Activated naive CD4-positive, alpha-beta T cell treated with anti-CD3 and anti-CD28 coated beads for 36 hours (primary cell): ENCODE measurements at regions not wholly inside any gene's neighbourhood (a gene's known extent, or its start where the extent isn't known, plus 50 kb on each side); places are given as distances from the start of the nearest gene placed in this dataset.

Experiments
- CTCF ChIA-PET: fragments of 350-600 bp; sonication (Branson Sonifier 250); formaldehyde crosslinking; loops from one replicate; lab custom pipeline; 2021; ENCODE audit warnings: antibody characterized with exemption; lab: Charles Lee
- DNase-seq: peaks from one replicate; pipeline ENCODE4 v3.0.0-alpha.2; 2020
- H3K27ac Mint-ChIP-seq: one replicate; pipeline ENCODE4 v1.8.0; 2021; ENCODE audit warnings: mild to moderate bottlenecking, mixed read lengths
- H3K27me3 Mint-ChIP-seq: one replicate; pipeline ENCODE4 v1.8.0; 2021; ENCODE audit warnings: low read depth, mixed read lengths
- H3K36me3 Mint-ChIP-seq: one replicate; pipeline ENCODE4 v1.8.0; 2021; ENCODE audit warnings: low read depth, mixed read lengths
- H3K4me1 Mint-ChIP-seq: one replicate; pipeline ENCODE4 v1.8.0; 2021; ENCODE audit warnings: low read depth, mixed read lengths
- H3K4me3 Mint-ChIP-seq: one replicate; pipeline ENCODE4 v1.8.0; 2021; ENCODE audit warnings: mild to moderate bottlenecking, moderate library complexity, mixed read lengths
- H3K9me3 Mint-ChIP-seq: one replicate; pipeline ENCODE4 v1.8.0; 2021; ENCODE audit warnings: mixed read lengths
- intact Hi-C: fragments of 100-400 bp; cut with micrococcal nuclease; formaldehyde crosslinking; loops from one replicate; pipeline ENCODE4 v1.15.1; 2023

DNA sequence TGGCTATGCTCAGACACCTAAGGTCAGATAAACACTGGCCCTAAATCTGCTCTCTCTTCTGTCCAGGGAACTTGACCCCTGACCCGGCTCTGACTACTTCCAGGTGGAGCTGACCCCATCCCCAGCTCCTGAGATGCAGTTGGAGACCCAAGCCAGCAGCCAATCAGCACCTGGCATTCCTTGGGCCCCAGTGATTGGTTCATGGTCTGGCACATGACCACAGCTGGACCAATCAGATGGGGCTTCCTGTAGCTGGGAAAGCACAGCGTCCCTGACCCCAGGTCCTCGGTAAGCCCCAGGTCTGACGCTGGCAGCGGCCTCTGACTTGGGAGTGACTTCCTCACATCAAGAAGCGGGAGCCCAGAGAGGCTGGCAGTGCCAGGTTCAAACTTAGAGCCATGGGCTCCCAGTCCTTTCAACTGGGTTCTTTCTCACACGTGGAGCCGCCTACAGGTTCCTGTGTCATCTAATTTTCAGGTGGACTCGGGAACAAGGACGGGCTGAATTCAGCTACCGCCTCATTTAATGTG, 915.4 kb upstream of the TMEM132C start:
- no peak for DNase-seq
- CTCF ChIA-PET, result no interaction called here
- Mint-ChIP-seq H3K27me3 (peaks cover 7% of the 10 kb centered on the region), H3K4me3 (no peak overlapping the region), H3K4me1 (no peaks in the 10 kb centered on the region), H3K9me3 (peaks cover 10% of the 10 kb centered on the region), H3K27ac (no peak overlapping the region), H3K36me3 (no peaks in the 10 kb centered on the region)
- intact Hi-C loops, result no loop called here

DNA sequence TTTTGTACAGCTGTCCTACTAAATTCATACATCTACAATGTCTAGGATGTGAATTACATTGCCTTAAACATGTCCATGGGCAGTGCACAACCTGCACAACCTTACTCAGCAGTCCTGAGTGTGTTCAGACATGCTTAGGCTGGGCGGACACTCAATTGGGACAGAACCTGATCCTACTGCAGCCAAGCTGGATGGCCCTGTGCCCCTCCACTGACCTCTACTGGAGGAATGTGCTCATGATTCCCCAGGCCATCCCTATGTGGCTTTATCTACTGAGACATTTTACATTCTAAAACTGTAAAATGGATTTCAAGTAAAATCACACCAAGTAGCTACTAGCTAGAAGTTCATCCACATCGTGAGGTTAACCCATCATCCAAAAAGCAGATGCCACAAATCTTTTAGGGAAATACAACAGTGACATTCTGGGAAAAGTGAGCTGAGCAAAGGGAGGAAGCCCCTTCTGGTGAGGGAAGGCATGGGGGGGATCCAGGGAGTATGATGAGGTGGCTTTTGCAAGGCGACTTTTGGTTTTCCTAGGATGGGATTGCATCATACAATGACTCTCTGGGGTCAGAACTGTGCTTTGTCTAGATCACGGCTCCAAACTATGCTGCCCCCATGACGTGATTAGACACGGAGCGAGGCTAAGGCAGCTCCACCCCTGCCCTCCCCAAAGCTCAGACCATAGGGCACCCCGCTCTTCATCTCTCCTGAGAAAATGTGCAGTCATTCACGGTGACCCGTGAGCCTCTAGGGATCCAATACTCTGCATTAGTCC, 911.7 kb upstream of the TMEM132C start:
- Mint-ChIP-seq H3K4me1 (no peaks in the 10 kb centered on the region), H3K36me3 (no peaks in the 10 kb centered on the region), H3K4me3 (no peak overlapping the region), H3K9me3 (peaks cover 4% of the 10 kb centered on the region), H3K27ac (no peak overlapping the region), H3K27me3 (peaks cover 7% of the 10 kb centered on the region)
- intact Hi-C loops, result no loop called here
- no peak for DNase-seq
- CTCF ChIA-PET, result interaction anchor here (1.2 kb wide), 1 partner anchor 246 kb away, joined by 6 read pairs; no protein-coding TSS in a partner anchor

DNA sequence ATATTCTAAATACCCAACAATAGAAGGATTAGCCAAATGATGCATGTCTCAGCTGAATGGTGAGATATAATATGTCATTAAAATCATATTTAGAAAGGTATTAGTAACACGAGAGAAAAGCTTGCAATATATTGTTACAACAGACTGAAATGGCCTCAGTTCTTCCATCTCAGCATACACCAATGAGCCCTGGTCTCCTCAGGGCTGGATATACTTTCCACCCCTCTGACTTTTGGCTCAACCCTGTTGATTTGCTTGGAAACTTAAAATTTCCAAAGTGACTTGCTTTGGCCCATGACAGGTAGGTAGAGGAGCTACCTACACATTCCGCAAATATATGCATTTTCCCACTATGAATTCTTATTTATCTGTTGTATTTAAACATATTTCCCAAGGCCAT, 908.1 kb upstream of the TMEM132C start:
- H3K4me1 Mint-ChIP-seq, result no peaks in the 10 kb centered on the region
- H3K36me3 Mint-ChIP-seq, result no peaks in the 10 kb centered on the region
- no peaks in the 10 kb centered on the region for H3K9me3 Mint-ChIP-seq
- no peak overlapping the region for H3K27ac Mint-ChIP-seq
- intact Hi-C loops, result no loop called here
- peaks cover 7% of the 10 kb centered on the region for H3K27me3 Mint-ChIP-seq
- CTCF ChIA-PET, result interaction anchor here (0.7 to 1.1 kb wide), 2 partner anchors 66 to 79 kb away, joined by 3 read pairs; no protein-coding TSS in a partner anchor
- DNase-seq, result no peak
- H3K4me3 Mint-ChIP-seq, result no peak overlapping the region

DNA sequence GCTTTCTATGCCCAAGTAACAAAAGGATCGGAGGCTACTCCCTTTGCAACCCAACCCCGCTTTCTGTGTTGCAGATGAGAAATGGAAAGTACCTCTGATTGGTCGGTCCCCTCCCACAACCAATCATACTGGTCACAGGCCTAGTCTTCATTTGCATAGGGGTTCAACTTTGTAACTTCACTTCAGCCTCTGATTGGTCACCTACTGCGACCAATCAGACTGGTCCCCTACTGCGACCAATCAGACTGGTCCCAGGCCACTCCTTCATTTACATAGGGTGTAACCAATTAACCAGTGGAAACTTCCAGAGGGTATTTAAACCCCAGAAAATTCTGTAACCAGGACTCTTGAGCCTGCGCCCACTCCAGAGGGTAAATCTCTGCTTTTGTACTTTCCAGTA, 906.4 kb upstream of the TMEM132C start:
- H3K9me3 Mint-ChIP-seq, result no peaks in the 10 kb centered on the region
- no peaks in the 10 kb centered on the region for H3K36me3 Mint-ChIP-seq
- CTCF ChIA-PET, result no interaction called here
- intact Hi-C loops, result no loop called here
- H3K27ac Mint-ChIP-seq, result no peak overlapping the region
- DNase-seq, result no peak
- no peaks in the 10 kb centered on the region for H3K4me1 Mint-ChIP-seq
- no peak overlapping the region for H3K4me3 Mint-ChIP-seq
- H3K27me3 Mint-ChIP-seq, result peaks cover under 1% of the 10 kb centered on the region

DNA sequence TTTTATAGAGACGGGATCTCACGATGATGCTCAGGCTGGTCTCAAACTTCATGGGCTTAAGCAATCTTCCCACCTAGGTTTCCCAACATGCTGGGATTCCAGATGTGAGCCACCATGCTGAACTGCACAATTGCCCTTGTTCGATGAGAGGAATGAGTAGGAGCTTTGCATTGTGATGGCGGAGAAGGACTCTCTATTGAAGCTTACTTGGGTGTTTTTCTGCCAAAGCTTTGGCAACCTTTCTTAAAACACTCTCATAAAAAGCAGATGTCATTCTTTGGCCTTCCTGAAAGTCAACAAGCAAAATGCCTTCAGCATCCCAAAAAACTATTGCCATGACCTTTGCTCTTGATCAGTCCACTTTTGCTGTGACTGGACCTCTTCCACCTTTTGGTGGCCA, 904.8 kb upstream of the TMEM132C start:
- no peaks in the 10 kb centered on the region for H3K4me1 Mint-ChIP-seq
- H3K27me3 Mint-ChIP-seq, result no peaks in the 10 kb centered on the region
- H3K9me3 Mint-ChIP-seq, result no peaks in the 10 kb centered on the region
- H3K36me3 Mint-ChIP-seq, result no peaks in the 10 kb centered on the region
- CTCF ChIA-PET, result no interaction called here
- intact Hi-C loops, result no loop called here
- no peak for DNase-seq
- no peak overlapping the region for H3K4me3 Mint-ChIP-seq
- H3K27ac Mint-ChIP-seq, result no peak overlapping the region

DNA sequence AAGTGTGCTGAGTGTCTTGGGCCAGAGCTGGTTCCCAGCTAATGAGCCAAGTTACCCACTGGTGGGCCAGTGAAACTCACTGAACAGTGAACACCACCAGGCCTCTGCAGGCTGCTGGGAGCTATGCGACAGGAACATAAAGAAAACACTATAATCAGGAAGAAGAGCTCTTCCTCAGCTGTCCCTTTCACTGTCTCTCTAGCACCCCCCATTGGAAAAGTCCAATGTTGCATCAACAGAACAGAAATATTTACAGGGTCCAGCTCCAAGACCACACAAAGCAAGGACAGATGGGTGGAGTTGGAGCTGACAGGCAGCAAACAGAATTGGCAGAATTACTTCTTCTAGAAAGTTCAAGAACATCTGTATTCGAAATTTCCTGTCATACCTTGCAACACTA, 903.6 kb upstream of the TMEM132C start:
- H3K9me3 Mint-ChIP-seq, result no peaks in the 10 kb centered on the region
- H3K27ac Mint-ChIP-seq, result no peak overlapping the region
- no peaks in the 10 kb centered on the region for H3K4me1 Mint-ChIP-seq
- H3K4me3 Mint-ChIP-seq, result no peak overlapping the region
- intact Hi-C loops, result loop anchor here (1.0 kb wide), 1 partner anchor 255 kb away; no protein-coding TSS in a partner anchor
- no peak for DNase-seq
- no peaks in the 10 kb centered on the region for H3K27me3 Mint-ChIP-seq
- CTCF ChIA-PET, result interaction anchor here (0.7 to 1.1 kb wide), 3 partner anchors 255 to 262 kb away, joined by 3 to 4 read pairs (median 3); no protein-coding TSS in a partner anchor
- no peaks in the 10 kb centered on the region for H3K36me3 Mint-ChIP-seq

DNA sequence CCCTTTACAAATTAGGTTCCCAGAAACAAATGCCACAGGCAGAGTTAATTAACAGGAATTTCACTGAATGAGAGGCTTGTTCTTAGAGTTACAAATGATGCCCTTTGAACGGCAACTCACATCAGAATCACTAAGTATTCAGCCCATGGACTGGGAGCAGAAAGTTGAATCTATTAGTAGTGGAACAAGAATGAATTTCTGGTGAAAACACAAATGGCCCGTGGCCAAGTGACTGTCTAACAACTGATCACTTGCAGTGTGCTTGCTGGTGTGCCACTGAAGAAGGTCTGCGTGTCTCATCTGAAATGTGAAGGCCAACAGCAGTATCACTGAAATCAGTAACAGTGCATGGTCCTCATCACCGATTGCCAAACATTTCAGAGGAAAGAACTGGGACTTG, 893.4 kb upstream of the TMEM132C start:
- H3K4me3 Mint-ChIP-seq, result no peak overlapping the region
- H3K27ac Mint-ChIP-seq, result no peak overlapping the region
- H3K36me3 Mint-ChIP-seq, result no peaks in the 10 kb centered on the region
- intact Hi-C loops, result no loop called here
- CTCF ChIA-PET, result no interaction called here
- no peak for DNase-seq
- H3K9me3 Mint-ChIP-seq, result peaks cover 2% of the 10 kb centered on the region
- no peaks in the 10 kb centered on the region for H3K4me1 Mint-ChIP-seq
- H3K27me3 Mint-ChIP-seq, result peaks cover 15% of the 10 kb centered on the region

DNA sequence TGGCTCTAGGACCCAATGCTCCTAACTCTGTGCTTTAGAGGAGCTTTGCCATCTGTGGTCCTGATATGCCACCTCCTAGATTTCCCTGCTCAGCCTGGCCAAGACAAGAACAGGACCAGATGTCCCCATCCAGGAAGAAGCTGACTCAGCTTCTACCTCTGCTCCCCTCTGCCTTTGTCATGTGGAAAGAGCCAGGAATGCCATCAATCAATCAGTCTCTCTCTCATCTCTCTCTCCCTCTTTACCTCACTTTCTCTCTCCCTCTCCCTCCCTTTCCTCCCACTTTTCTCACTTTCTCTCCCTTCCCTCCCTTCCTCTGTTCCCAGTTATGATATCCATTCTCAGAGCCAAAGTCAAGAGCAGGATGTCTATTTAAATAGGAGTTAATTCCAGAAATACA, 892.5 kb upstream of the TMEM132C start:
- H3K27me3 Mint-ChIP-seq, result peaks cover 17% of the 10 kb centered on the region
- no peak for DNase-seq
- no peaks in the 10 kb centered on the region for H3K9me3 Mint-ChIP-seq
- intact Hi-C loops, result no loop called here
- H3K36me3 Mint-ChIP-seq, result no peaks in the 10 kb centered on the region
- CTCF ChIA-PET, result no interaction called here
- no peak overlapping the region for H3K4me3 Mint-ChIP-seq
- no peaks in the 10 kb centered on the region for H3K4me1 Mint-ChIP-seq
- H3K27ac Mint-ChIP-seq, result no peak overlapping the region

DNA sequence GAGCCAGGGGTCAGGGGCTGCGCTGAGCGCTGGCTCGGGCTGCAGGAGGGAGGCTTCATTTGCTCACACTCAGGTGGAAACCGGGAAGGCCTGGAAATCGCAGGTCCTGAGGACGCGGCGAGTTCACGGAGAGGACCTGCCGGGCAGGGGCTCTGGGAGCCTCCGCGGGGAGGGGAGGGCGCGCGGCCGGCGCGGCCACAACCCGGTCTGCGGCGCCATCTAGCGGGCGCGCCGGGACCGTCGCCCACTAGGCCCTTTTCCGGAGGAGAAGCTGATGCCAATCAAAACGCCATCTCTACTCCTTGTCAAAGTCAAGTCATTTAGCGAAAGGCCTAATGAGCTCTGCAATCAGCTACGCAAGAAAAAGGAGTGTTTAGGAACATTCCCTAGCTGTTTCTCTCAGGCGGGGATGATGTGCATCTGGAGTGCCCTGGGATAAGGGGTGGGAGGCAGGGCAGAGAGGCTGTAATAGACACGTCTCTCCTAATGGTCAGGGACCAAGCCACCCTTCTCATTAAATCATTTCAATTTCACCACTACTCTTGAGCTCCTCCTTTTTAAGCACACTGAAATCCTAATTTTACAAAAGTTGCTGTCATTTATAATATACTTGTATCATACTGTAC, 885.8 kb upstream of the TMEM132C start:
- H3K4me3 Mint-ChIP-seq, result no peak overlapping the region
- intact Hi-C loops, result loop anchor here (1.0 to 10.0 kb wide), 5 partner anchors 101 to 596 kb away; no protein-coding TSS in a partner anchor
- no peaks in the 10 kb centered on the region for H3K36me3 Mint-ChIP-seq
- peaks cover 2% of the 10 kb centered on the region for H3K4me1 Mint-ChIP-seq
- H3K27ac Mint-ChIP-seq, result no peak overlapping the region
- CTCF ChIA-PET, result interaction anchor here (0.5 to 1.5 kb wide), 14 partner anchors 14 to 595 kb away, joined by 3 to 13 read pairs (median 3); no protein-coding TSS in a partner anchor
- DNase-seq, result peak; percentile 31
- no peaks in the 10 kb centered on the region for H3K9me3 Mint-ChIP-seq
- peaks cover 9% of the 10 kb centered on the region for H3K27me3 Mint-ChIP-seq

DNA sequence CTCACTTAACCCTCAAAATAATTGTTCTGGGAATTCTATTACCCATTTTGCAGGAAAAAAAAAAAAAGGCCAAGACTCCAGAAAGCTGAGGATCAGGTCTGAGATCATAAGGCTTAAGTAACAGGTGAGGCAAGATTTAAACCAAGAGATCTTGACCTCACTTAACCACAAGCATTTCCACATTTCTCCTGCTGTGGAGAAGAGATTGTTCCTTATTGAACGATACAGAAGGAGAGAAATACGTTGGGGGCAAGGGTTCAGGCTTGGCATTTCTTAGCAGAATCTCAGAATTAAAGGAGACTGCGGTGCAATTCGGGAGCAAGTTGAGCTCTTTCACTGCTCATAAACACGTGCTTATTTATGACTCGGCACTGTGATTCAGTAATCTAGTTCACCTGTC, 885.3 kb upstream of the TMEM132C start:
- no peak overlapping the region for H3K4me3 Mint-ChIP-seq
- H3K36me3 Mint-ChIP-seq, result no peaks in the 10 kb centered on the region
- no peaks in the 10 kb centered on the region for H3K9me3 Mint-ChIP-seq
- intact Hi-C loops, result loop anchor here (1.0 to 10.0 kb wide), 5 partner anchors 101 to 597 kb away; no protein-coding TSS in a partner anchor
- H3K27ac Mint-ChIP-seq, result no peak overlapping the region
- H3K27me3 Mint-ChIP-seq, result peaks cover 10% of the 10 kb centered on the region
- CTCF ChIA-PET, result interaction anchor here (0.5 to 1.5 kb wide), 14 partner anchors 14 to 596 kb away, joined by 3 to 13 read pairs (median 3); no protein-coding TSS in a partner anchor
- H3K4me1 Mint-ChIP-seq, result peaks cover 2% of the 10 kb centered on the region
- DNase-seq, result no peak

DNA sequence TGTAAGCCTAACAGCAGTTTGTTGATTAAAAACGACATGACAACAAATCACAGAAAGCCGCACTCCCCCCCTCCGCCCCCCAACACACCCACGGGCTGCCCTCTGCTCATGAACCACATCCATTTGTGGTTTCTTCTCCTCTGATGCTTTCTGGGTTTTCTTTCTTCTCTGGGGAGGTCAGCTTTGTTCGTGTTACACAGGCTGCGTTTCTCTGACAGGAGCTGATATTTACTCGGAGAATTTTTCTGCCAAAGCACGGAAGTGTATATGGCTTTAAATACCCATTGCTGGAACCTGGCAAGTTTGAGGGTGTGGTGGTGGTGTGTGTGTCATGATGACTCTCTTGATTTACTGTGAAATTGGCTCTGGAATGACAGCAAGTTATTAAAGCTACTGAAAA, 883.7 kb upstream of the TMEM132C start:
- no peak overlapping the region for H3K4me3 Mint-ChIP-seq
- H3K27me3 Mint-ChIP-seq, result peaks cover 12% of the 10 kb centered on the region
- no peaks in the 10 kb centered on the region for H3K36me3 Mint-ChIP-seq
- DNase-seq, result no peak
- CTCF ChIA-PET, result interaction anchor here (1.2 kb wide), 1 partner anchor 275 kb away, joined by 4 read pairs; no protein-coding TSS in a partner anchor
- intact Hi-C loops, result loop anchor here (5.0 to 10.0 kb wide), 3 partner anchors 294 to 598 kb away; no protein-coding TSS in a partner anchor
- no peak overlapping the region for H3K27ac Mint-ChIP-seq
- peaks cover 2% of the 10 kb centered on the region for H3K4me1 Mint-ChIP-seq
- no peaks in the 10 kb centered on the region for H3K9me3 Mint-ChIP-seq

DNA sequence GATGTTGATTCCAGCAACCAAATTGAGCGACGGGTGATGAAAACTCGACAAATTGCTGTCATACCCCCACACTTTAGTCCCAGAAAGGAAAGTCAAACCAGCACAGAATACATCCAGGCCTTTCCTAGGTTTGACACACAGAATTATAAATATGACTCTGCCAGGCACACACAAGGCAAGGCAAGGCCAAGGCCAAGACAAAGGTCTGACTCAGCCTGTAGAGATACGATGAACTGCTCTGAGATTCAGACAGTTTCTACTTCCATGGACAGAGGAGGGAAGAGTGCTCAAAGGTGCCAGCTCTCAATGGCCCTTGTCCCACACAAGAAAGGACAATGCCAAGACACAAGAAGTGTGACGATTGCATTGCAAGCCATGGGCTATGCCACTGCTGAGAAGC, 880.2 kb upstream of the TMEM132C start:
- H3K9me3 Mint-ChIP-seq, result no peaks in the 10 kb centered on the region
- CTCF ChIA-PET, result no interaction called here
- H3K36me3 Mint-ChIP-seq, result no peaks in the 10 kb centered on the region
- H3K27me3 Mint-ChIP-seq, result peaks cover 6% of the 10 kb centered on the region
- no peak overlapping the region for H3K27ac Mint-ChIP-seq
- H3K4me1 Mint-ChIP-seq, result no peaks in the 10 kb centered on the region
- DNase-seq, result no peak
- no peak overlapping the region for H3K4me3 Mint-ChIP-seq
- intact Hi-C loops, result loop anchor here (10.0 kb wide), 2 partner anchors 512 to 602 kb away; no protein-coding TSS in a partner anchor
